Subcutaneous abdominal adipose tissue (tissue), 5 donors: ENCODE measurements at regions not wholly inside any gene's neighbourhood (a gene's known extent, or its start where the extent isn't known, plus 50 kb on each side); places are given as distances from the start of the nearest gene placed in this dataset.

Experiments
- H3K27ac ChIP-seq: one replicate; pipeline ENCODE4 v1.7.0; 2013; ENCODE audit warnings: low read depth, mild to moderate bottlenecking, inconsistent platforms, low read length, moderate library complexity
- H3K27me3 ChIP-seq, 5 donors: one replicate each; pipeline ENCODE4 v1.7.0; 2013; ENCODE audit warnings: low read length in 5 of 5, inconsistent platforms in 1 of 5; ENCODE audit not compliant: control insufficient read depth in 5 of 5, insufficient read depth in 4 of 5
- H3K36me3 ChIP-seq, 5 donors: one replicate each; pipeline ENCODE4 v1.7.0; 2013; ENCODE audit warnings: low read length in 5 of 5; ENCODE audit not compliant: control insufficient read depth in 5 of 5, insufficient read depth in 5 of 5
- H3K4me1 ChIP-seq, 5 donors: one replicate each; pipeline ENCODE4 v1.7.0; 2013; ENCODE audit warnings: low read length in 5 of 5, mild to moderate bottlenecking in 3 of 5, moderate library complexity in 1 of 5; ENCODE audit not compliant: control insufficient read depth in 5 of 5, insufficient read depth in 5 of 5
- H3K4me3 ChIP-seq, 5 donors: one replicate each; pipeline ENCODE4 v1.7.0; 2013; ENCODE audit warnings: low read length in 5 of 5, low read depth in 1 of 5
- H3K9ac ChIP-seq, 5 donors: one replicate each; pipeline ENCODE4 v1.7.0; 2013; ENCODE audit warnings: low read length in 5 of 5, mild to moderate bottlenecking in 4 of 5, moderate library complexity in 3 of 5
- H3K9me3 ChIP-seq, 5 donors: one replicate each; pipeline ENCODE4 v1.7.0; 2013; ENCODE audit warnings: low read length in 5 of 5; ENCODE audit not compliant: control insufficient read depth in 5 of 5
- donor health status: healthy.
- donor health status: healthy.
- donor health status: healthy.
- donor health status: healthy.
- donor health status: healthy.

- no peaks in the 10 kb centered on the region for H3K9me3 ChIP-seq
- peaks cover 0 to 3% (median 0%) of the 10 kb centered on the region in 5 donors for H3K36me3 ChIP-seq
- no peaks in the 10 kb centered on the region for H3K27me3 ChIP-seq
- H3K4me1 ChIP-seq: no peaks in the 10 kb centered on the region
- no peak overlapping the region for H3K4me3 ChIP-seq
- no peak overlapping the region for H3K27ac ChIP-seq
- H3K9ac ChIP-seq: no peak overlapping the region
Observed at GRCh38 chr17:63333869-63334268, 112.2 kb downstream of the CYB561 start.

GRCh38 chr17:63335831-63336230, 110.3 kb downstream of the CYB561 start:
- Histone ChIP-seq H3K9ac (no peak overlapping the region), H3K36me3 (peaks cover 0 to 5% (median 5%) of the 10 kb centered on the region in 5 donors), H3K27me3 (no peaks in the 10 kb centered on the region), H3K9me3 (no peaks in the 10 kb centered on the region), H3K27ac (no peak overlapping the region), H3K4me1 (no peaks in the 10 kb centered on the region), H3K4me3 (no peak overlapping the region)

GRCh38 chr17:63337579-63337978, 108.5 kb downstream of the CYB561 start:
- Histone ChIP-seq H3K27ac (no peak overlapping the region), H3K9ac (no peak overlapping the region), H3K4me1 (no peaks in the 10 kb centered on the region), H3K27me3 (no peaks in the 10 kb centered on the region), H3K4me3 (no peak overlapping the region), H3K36me3 (peaks cover 3 to 15% (median 7%) of the 10 kb centered on the region in 5 donors), H3K9me3 (no peaks in the 10 kb centered on the region)

DNA sequence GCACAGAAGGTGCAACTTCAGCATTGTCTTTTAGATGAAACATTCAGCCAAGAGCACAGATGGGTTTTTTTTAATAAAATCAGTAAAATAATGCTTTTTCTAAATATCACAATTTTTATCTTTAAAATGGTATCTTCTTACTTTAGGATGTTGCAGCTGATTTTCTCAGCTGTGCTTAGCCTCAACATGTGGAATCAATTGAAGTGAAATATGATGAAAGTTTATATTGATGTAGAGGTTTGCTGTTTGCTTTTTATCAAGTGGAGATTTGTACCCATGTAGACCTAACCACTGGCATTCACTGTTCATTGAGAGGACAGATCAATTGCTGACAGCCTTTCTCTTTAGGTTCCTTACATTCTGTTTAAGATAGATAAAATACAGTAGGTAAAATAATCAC, 107.8 kb downstream of the CYB561 start:
- peaks cover 3 to 15% (median 7%) of the 10 kb centered on the region in 5 donors for H3K36me3 ChIP-seq

DNA sequence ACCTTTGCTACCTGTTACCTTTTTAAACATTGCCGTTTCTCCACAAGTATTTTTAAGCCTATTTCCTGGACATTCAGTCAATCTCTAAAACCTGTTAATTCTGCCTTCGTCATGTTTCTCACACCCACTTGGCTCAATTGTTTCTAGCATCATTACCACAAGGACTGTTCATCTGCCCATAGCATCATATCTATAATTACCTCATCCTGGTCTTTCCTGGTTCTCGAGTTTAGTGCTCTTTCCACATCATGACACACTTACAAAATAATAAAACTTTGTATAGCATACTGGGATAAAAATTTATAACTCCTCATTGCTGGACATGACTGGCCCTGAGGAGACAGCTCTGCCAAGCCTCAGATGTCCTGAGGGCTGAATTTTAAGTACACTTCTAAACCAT, 104.8 kb downstream of the CYB561 start:
- Histone ChIP-seq H3K9ac (no peak overlapping the region), H3K27ac (no peak overlapping the region), H3K36me3 (peaks cover 3 to 18% (median 7%) of the 10 kb centered on the region in 5 donors), H3K9me3 (no peaks in the 10 kb centered on the region), H3K27me3 (no peaks in the 10 kb centered on the region), H3K4me3 (no peak overlapping the region), H3K4me1 (no peaks in the 10 kb centered on the region)

More for the DNA sequence above, 107.8 kb downstream of the CYB561 start:
- Histone ChIP-seq H3K9ac (no peak overlapping the region), H3K4me1 (no peaks in the 10 kb centered on the region), H3K27me3 (no peaks in the 10 kb centered on the region), H3K9me3 (no peaks in the 10 kb centered on the region), H3K4me3 (no peak overlapping the region), H3K27ac (no peak overlapping the region)

DNA sequence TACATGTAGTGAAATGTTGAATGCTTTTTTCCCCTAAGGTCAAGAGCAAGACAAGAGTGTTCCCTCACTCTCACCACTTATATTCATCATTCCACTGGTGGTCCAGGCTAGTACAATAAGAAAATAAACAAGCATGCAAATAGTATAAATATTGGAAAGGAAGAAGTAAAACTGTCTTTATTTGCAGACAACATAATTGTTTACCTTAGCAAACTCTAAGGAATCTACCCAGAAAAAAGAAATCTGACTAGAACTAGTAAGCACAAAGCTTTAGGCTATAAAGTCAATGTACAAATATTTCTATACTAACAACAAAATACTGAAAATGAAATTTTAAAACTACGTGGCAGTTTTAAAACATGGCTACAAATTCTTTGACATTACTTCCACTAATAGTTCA, 101.7 kb downstream of the CYB561 start:
- Histone ChIP-seq H3K9me3 (no peaks in the 10 kb centered on the region), H3K27ac (no peak overlapping the region), H3K27me3 (no peaks in the 10 kb centered on the region), H3K4me1 (no peaks in the 10 kb centered on the region), H3K9ac (no peak overlapping the region), H3K4me3 (no peak overlapping the region), H3K36me3 (peaks cover 3 to 18% (median 7%) of the 10 kb centered on the region in 5 donors)

- H3K27ac ChIP-seq: no peak overlapping the region
- peaks cover 3 to 14% (median 7%) of the 10 kb centered on the region in 5 donors for H3K36me3 ChIP-seq
Observed at GRCh38 chr17:63345611-63346010, 100.5 kb downstream of the CYB561 start.

DNA sequence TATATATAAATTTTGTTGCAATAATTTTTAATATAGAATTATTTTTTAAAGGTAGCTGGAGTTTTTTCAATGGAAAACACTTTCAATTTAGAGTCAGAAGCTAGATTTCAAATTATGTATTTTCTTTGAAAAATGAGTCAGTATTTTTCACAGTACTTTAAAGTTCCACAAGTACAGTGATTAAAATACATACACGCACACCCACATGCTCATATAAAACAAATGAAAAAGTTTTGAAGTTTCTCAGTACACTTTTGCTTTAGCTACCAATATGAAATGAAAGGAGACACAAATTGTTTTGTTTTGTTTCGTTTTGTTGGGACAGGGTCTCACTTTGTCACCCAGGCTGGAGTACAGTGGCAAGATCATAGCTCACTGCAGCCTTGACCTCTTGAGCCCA, 98.6 kb downstream of the CYB561 start:
- Histone ChIP-seq H3K27ac (no peak overlapping the region), H3K36me3 (peaks cover 0 to 6% (median 0%) of the 10 kb centered on the region in 5 donors), H3K4me1 (no peaks in the 10 kb centered on the region), H3K27me3 (no peaks in the 10 kb centered on the region), H3K9me3 (no peaks in the 10 kb centered on the region), H3K4me3 (no peak overlapping the region), H3K9ac (no peak overlapping the region)

More at GRCh38 chr17:63345611-63346010, 100.5 kb downstream of the CYB561 start:
- Histone ChIP-seq H3K4me3 (no peak overlapping the region), H3K4me1 (no peaks in the 10 kb centered on the region), H3K27me3 (no peaks in the 10 kb centered on the region), H3K9ac (no peak overlapping the region), H3K9me3 (no peaks in the 10 kb centered on the region)

GRCh38 chr17:63349478-63350000, 96.6 kb downstream of the CYB561 start:
- H3K36me3 ChIP-seq: peaks cover 0 to 6% (median 0%) of the 10 kb centered on the region in 5 donors
- no peaks in the 10 kb centered on the region for H3K9me3 ChIP-seq
- H3K9ac ChIP-seq: no peak overlapping the region
- no peaks in the 10 kb centered on the region for H3K4me1 ChIP-seq
- no peak overlapping the region for H3K27ac ChIP-seq
- no peaks in the 10 kb centered on the region for H3K27me3 ChIP-seq
- H3K4me3 ChIP-seq: no peak overlapping the region

DNA sequence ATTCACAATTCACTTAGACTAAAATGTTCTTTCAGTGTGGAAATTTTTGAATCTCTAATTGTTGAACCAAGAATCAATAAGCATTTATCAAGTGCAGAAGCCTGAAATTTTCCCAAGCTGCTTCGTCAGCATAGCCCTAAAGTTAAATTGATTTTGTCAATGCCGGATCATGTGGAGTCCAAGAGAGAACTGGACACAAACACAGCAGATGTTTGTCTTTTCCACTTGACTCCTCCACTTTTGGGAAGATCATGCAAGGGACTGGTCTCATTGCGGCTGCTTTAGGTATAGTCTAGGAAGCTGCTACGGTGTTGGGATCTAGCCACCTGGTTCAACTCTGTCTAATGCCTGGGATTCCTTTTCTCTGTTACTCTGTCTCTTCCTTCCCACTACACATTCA, 95.7 kb downstream of the CYB561 start:
- no peaks in the 10 kb centered on the region for H3K9me3 ChIP-seq
- H3K27me3 ChIP-seq: no peaks in the 10 kb centered on the region
- H3K36me3 ChIP-seq: peaks cover 0 to 6% (median 0%) of the 10 kb centered on the region in 5 donors
- no peak overlapping the region for H3K4me3 ChIP-seq
- no peak overlapping the region for H3K27ac ChIP-seq
- H3K4me1 ChIP-seq: no peaks in the 10 kb centered on the region
- no peak overlapping the region for H3K9ac ChIP-seq
